ENCODE measurements at regions not wholly inside any gene's neighbourhood (a gene's known extent, or its start where the extent isn't known, plus 50 kb on each side); places are given as distances from the start of the nearest gene placed in this dataset.
A peak's percentile ranks its signal among the peaks of the same experiment; 100 is the strongest.

DNA sequence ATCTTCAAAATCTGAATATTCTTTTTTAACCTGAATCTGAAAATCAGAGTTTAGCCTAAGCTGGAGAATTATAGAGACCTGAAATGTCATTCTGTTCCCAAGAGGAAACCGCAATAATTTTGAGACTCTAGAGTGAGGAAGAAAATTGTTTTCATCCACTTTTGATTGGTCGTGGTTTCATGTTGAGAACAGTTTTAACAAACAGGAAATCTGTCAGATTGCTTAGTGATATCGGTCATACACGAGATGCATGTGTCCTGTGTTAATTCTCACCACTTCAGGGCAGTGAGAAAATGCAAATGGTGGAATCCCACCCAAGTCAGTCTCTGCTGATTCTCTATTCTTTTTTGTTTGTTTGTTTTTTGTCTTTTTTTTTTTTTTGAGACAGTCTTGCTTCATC lies 1498.5 kb upstream of the TMEM132C start:
- no peak for DNase-seq (ENCODE audit: low spot score)

DNA sequence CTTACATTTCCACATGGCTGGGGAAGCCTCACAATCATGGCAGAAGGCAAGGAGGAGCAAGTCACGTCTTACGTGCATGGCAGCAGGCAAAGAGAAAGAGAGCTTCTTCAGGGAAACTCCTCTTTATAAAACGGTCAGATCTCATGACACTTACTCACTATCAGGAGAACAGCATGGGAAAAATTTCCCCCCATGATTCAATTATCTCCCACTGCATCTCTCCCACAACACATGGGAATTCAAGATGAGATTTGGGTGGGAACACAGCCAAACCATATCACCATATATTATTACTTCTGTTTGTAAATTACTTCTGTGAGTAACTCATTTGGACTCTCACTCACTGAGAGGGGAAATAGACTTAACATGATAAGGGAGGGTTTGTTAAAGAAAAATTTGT lies 1496.8 kb upstream of the TMEM132C start:
- DNase-seq (ENCODE audit: low spot score), result no peak

GRCh38 chr12:126772171-126772864 lies 1494.7 kb upstream of the TMEM132C start:
- no peak for DNase-seq (ENCODE audit: low spot score)

DNA sequence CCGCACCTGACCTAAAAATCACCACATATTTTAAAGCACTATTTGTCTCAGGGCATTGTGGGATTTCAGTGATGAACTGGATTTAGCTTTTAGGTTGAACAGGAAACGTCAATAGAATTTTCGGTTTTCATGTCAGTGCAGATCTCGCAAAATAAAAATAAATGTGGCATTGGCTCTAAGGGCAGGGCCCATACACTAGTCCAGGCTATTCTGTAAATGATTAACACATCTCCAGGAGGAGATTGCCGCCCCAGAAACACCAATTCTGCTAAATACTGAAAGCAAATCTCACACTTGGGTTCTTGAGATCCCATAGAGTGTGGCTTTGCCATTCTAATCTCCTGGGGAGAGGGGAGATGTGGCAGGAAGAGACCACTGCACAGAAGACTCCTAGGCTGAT lies 1494.0 kb upstream of the TMEM132C start:
- DNase-seq (ENCODE audit: low spot score), result no peak

DNA sequence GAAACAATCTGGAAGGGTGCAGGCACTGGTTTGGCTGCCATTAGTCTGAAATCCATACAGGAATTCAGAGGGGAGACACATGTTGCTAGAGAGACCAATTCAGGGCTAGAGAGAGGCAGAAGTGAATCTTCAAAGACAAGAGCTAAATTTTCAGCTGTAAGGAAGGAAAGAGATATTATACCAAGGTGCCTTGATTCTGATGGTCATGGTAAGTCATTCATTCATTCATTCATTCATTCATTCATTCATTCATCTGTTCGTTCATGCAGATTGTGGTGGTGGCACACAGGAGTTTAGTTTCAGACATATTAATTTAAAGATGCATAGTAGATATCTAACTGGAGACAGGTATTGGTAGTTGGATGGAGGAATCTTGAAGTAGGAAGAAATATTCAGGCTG lies 1493.5 kb upstream of the TMEM132C start:
- DNase-seq (ENCODE audit: low spot score), result no peak

- no peak for DNase-seq (ENCODE audit: low spot score)
Observed at GRCh38 chr12:126776026-126776655, 1490.8 kb upstream of the TMEM132C start.

GRCh38 chr12:126780343-126780742 lies 1486.6 kb upstream of the TMEM132C start:
- no peak for DNase-seq (ENCODE audit: low spot score)

DNA sequence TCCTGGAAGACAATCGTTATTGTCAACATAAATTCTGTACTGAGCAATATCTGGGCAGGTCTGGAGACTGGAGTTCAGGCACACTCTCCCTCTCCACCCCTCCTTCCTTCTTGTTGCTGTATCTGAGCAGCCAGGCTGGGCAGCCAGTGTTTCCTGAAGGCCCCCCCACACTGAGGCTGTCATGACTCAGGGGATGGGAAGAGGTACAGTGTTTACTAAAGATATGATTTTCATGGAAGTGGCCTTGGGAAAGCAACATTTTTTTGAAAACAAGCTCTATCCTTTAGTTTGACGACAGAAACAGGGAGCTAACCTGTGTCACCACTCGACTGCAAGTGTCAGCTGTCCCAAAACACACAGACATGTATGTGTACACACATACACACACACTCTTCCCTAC lies 1485.4 kb upstream of the TMEM132C start:
- DNase-seq (ENCODE audit: low spot score), result no peak

GRCh38 chr12:126782083-126782482 lies 1484.9 kb upstream of the TMEM132C start:
- DNase-seq (ENCODE audit: low spot score), result no peak

- peak; percentile 61 for DNase-seq (ENCODE audit: low spot score)
Observed at GRCh38 chr12:126784328-126784921, 1482.5 kb upstream of the TMEM132C start.

DNA sequence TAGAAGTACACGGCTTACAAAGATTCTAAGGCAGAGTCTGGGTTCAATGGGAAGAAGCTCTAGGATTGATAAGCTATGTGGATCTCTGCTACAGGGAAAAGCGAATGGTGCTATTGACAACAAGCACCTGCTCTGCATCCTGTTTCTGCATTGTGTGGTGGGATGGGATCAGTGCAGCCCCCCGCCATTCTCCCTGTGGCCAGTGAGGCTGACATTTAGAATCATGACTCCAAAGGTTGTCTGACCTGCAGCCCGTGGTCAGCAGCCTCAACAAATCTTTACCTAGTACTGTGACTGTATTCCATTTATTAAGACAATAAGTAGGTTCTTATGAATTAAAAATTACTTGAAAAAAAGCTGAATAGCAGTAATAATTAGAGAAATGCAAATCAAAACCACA lies 1477.0 kb upstream of the TMEM132C start:
- DNase-seq (ENCODE audit: low spot score), result no peak

- no peak for DNase-seq (ENCODE audit: low spot score)
Observed at GRCh38 chr12:126791122-126791521, 1475.8 kb upstream of the TMEM132C start.

GRCh38 chr12:126792411-126792810 lies 1474.6 kb upstream of the TMEM132C start:
- no peak for DNase-seq (ENCODE audit: low spot score)

DNA sequence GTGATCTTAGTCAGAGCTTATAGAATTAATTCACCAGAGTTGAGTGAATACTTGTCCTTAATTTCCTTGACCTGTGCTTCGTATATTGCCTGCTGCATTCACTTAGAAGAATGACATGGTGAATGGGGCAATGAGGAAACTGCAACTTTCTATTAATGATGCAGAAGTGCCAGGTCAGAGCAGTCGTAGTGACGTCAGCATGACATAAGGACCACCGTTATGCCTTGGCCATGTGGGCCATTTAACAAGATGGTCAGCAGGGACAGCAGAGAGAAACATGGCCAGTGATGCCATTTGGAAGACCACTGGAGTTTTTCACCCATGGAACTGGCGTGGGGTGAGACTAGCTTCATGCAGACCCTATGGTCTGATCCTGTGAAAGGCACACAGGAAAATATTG lies 1469.4 kb upstream of the TMEM132C start:
- no peak for DNase-seq (ENCODE audit: low spot score)

DNA sequence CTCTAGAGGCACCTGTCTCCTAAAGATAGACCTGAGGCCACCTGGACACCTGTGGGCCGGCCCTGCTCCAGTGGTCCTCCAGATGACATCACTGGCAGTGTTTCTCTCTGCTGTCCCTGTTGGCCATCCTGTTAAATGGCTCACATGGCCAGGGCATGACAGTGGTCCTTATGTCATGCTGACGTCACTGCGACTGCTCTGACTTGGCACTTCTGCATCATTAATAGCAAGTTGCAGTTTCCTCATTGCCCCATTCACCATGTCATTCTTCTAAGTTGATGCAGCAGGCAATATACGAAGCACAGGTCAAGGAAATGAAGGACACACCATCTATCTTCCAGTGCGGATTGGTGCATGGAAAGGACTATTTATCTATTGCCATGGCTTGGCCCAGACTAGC lies 1468.5 kb upstream of the TMEM132C start:
- no peak for DNase-seq (ENCODE audit: low spot score)

DNA sequence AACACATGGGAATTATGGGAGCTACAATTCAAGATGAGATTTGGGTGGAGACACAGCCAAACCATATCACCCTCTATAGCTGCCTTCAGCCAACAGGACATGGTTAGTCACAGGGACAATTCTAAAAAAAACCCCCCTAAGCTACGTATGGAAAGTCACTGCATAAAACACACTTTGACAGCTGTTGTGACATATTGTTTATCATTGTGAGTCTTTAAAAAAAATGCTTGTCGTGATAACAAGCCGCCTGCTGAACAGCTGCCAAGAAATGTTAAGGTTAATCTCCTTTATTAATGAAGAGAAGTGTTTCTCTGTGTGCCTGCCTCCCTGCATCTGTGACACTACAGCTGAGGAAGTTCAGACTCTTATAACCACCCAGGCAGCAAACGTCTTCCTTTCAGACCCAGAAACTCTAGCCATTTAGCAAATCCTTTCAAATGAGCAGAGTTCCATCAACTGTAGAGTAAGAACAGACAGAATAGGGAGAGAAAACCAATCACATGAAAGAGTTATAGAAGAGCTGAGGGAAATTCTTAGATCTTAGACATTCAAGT lies 1459.6 kb upstream of the TMEM132C start:
- peak; percentile 40 for DNase-seq (ENCODE audit: low spot score)

DNA sequence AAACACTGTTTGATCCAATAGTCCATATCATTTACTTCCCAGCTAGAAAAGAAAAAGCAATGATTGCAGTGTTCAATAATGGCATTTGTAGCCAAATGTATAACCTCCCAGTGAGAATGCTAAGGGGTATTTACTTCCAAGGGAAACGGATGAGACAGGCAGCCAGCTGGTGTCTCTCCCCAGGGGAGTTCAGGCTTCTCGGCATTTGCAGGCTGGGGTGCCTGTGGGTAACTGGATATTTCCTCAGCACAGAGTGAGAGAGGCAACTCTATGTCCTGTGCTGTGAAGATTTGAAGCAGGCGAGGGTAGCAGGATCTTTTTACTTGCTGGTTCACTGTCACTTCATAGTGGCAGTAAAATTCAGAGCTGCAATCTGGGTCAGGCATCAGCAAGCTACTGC lies 1455.6 kb upstream of the TMEM132C start:
- peak; percentile 62 for DNase-seq (ENCODE audit: low spot score)

DNA sequence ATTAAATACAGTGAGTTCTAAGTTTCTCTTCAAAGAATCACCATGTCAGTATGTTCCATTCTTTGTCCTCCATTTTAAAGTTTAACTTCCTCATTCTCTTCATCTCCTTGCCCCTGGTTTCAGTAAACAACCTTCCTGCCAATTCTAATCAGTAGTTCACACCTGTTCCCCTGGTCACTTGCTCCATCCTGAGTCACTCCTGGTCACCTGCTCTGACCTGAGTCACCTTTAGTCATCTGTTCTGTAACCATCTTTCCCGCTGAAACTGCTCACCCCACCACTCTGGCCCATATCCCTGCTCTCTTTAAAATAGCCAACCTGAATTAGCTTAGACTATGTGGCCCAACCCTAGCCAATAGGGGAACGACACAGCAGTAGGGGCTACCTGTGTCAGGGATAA lies 1447.4 kb upstream of the TMEM132C start:
- DNase-seq (ENCODE audit: low spot score), result no peak

DNA sequence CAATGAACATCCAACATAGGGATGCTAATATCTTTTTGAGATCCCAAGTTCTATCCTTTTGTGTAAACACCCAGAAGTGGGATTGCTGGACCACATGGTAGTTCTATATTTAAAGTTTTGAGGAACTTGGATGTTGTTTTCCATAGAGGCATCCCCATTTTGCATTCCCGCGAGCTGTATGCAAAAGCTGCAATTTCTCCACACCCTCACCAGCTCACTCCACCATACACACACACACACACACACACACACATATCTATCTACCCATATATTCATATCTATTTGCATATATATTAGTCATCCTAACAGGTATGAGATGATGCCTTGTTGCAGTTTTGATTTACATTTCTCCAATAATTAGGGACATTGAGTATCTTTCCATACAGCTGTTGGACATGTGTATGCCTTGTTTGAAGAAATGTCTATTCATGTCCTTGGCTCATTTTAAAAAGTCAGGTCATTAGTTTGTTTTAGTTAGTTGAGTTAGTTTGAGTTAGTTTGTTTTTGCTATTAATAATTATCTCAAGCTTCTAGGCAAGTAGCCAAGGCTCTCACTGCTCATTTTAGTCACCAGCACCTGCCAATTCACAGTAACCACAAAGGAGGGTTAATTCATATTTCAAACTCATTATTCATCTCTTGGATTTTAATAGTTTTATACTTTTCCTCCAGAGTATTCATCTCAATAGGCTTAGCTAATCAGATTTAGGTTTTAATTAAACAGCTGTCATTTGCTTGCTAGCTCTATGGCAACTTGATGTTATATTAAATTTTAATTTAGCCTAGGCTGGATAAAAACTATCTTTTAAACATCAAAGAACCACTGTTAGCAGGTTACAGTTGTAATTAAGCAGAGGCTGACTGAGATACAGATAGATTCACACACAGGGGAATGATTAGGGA lies 1435.9 kb upstream of the TMEM132C start:
- no peak for DNase-seq (ENCODE audit: low spot score)

DNA sequence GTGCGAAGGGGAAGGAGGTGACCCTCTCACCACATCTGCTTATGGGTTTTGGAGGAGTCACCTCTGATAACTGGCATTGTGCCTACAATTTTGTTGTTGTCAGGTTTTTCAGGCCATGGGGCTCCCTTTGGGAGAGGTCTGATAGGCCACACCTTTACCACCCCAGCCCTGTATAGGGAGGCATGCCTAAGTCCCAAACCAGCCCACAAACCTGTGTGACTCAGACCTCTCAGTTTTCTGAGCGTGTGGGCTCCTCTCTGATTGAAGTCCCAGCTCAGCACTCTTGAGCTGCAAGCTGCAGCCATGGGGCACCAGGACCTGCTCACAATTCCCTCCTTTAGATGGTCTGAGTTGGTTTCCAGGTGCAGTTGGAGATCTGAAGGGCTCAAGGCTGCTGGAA lies 1429.3 kb upstream of the TMEM132C start:
- DNase-seq (ENCODE audit: low spot score), result no peak

DNA sequence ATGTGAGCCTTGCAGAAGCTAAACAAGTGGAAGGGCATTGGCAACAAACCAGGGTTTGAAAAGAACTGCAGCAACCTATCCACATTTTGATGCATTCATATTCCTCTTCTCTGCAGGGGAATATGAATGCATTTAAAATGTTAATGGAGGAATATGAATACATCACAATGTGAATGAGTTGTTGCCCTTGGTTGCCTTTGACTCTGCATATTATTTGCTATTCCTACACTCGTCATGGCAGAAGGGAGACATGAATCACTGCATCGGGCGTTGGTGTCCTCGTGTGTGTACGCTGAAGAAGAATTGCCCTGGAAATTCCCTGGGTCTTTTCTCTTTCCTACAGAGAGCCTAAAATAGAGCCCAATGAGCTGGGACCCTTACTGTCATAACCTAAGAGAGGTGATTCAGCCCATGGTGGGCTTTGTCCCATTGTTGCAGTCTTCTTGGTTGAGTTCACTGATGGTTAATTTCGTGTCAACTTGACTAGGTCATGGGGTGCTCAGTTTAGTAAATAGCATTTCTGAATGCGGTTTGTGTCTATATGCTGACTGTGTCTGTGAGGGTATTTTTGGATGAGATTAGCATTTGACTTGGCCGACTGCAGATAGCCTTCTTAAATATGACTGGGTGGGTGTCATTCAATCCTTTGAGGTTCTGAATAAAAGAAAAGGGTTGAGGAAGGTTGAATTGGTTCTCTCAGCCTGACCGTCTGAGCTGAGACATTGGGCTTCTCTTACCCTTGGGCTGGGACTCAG lies 1422.9 kb upstream of the TMEM132C start:
- no peak for DNase-seq (ENCODE audit: low spot score)

All from D341Med (cell line).